GM21515 (cell line): ENCODE measurements at regions not wholly inside any gene's neighbourhood (a gene's known extent, or its start where the extent isn't known, plus 50 kb on each side); places are given as distances from the start of the nearest gene placed in this dataset.
"Not testable (repeated sequence)": the region's sequence is repeated elsewhere in the genome, so short reads cannot be mapped to it uniquely, and the experiment has no call there.

Source experiments
- ATAC-seq: cut with Tn5 transposase; IDR thresholded peaks from one replicate; pipeline ENCODE4 v1.9.1; 2021; ENCODE audit not compliant: unreplicated experiment

DNA sequence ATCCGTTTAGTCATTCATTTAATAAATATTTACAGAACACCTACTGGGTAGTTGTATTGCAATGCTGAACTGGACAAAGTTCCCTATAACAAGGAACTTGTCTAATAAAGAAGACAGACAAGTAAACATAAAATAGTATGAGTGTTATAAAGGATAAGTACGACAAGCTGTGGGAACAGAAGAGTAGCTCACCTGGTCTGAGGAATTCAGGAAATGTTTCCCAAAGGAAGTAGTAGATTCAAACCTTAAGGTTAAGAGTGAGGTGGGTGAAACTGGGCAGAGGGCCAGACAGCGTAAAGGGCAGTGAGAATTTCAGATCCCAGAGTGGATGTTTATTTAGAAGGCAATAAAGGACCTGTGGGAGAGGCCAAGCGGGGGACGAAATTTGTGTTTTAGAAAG, 72.3 kb upstream of the CD2AP start:
- ATAC-seq = no peak

DNA sequence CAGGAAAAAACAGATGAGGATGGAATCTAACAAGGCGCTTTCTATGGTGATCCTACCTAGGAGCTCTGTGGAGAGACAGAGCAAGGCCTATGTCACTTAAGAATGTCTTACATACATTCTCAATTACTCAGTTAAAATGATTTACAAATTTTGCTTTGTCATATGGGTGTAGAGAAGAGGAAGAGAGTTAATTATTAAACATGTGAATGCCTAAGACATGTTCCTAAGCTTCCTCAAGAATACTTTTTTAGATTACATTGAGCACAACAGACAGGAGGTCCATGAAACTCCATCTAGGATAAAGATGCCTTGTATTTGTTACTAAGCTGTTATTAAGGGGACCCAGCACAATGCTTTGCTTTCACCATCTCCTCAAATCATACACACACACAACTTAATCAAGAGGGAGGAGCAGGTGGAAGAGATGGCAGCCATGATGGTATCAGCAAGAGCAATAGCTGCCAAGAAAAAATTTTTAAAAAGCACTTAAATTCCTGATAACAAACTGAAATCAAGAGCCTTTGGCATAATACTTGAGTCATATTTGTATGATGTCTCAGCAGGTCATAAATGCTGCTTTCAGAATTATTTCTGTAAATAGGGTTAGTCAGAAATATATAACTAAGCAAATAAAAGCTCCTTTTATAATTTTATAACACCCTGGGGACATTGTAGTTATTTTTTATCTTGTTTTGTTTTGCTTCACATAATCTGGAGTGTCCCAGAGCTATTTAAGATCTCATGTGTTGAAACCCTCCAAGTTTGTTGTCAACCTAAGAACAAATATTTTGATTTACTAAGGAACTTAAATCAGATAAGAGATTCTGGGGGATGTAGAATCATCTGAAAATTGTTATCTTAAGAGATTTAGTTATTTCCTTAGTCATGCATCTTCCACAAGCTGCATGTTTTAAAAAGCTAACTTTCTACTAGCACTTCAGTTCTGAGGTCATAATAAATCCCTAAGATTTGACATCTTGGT, 70.0 kb upstream of the CD2AP start:
- ATAC-seq = no peak

DNA sequence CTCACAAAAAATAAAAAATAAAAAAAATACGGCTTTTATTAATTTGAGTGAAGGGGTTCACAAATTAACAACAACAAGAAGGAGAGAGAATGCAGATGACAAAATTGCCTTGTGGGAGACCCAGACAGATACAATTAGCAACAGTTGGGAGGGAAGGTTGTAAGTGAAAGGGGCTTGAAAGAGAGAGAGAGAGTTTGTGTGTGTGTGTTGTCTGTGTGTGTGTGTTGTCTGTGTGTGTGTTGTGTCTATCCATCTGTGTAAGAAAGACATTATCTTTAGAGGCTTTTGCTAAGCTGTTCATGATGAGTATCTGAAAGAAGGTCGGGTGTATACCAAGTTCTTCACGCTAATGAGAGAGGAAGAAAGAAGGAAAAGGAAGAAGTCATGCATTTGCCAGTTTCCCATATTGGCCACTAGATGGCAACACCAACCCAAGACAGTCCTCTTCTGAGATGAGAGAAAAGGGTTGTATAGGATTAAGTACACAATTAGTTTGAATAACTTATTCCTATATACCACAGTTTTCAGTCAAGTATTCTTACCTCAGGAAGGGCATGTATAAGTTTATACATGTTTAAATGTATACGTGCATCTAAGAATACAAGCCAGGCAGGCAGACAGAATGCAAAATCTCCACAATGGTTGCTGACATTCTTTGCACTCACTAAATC, 63.7 kb upstream of the CD2AP start:
- peak; percentile 64 for ATAC-seq

DNA sequence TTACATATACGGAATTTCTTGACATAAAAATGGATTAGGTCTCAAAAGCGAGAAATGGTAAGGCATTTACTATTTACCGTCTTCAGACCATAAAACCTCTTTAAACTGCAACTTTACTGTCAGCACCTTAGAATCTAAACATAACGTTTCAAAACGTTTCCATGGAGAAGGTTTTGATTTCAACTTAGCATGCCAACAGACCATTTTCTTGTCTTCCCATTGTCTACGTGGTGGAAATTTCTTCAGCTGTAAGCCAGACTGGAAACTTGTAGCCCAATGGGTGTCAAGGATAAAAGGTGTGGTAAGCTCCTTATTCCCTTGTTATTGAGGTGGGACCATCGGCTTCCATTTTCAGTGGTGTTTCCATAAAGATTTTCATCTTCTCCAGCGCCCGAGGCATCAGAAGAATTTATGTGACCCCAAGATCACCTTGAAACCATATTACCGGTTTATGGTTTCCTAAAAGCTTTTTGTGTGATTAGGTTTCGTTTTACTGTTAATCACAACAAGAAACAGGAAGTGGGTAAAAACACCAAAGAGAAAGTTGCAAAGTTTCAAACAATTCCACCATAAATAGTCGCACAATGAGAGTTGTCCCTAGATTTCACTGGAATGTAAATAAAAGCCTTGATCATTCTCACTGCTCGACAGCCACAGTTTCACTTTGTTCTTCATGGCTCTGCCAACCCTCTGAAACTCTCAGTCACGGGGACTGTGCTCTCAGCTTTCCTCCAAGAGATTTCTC, 63.0 kb upstream of the CD2AP start:
- ATAC-seq = peak; percentile 71

DNA sequence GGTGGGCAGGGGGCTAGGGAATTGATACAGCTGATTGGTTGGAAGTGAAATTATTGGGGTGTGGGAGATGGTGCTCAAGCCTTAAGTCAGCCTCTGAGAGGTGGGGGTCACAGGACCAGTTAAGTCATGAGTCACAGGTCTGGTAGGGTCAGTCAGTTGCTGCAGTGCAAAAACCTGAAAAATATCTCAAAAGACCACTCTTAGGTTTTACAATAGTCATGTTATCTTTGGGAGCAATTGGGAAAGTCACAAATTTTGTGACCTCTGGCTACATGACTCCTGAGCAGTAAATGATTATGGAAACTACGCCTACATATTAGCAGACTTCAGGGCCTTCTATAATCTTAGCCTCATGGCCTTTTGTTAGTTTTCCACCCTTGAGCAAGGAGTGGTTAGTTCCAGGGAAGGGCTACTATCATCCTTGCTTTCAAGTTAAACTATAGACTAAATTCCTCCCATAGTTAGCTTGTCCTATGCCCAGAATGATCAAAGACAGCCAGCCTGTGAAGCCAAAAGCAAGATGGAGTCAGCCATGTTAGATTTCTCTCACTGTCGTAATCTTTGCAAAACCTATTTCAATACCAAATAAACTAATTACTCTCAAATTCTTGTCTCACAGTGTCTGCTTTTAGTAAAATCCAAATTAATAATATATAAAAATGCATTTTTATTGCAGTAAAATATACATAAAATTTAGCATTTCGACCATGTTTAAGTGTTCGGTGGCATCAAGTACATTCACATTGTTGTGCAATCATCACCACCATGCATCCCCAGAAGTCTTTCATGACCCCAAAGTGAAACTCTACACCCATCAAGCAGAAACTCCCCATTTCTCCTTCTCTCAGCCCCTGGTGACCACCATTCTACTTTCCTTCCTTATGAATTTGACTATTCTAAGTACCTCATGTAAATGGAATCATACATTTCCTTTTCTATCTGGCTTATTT, 60.9 kb upstream of the CD2AP start:
- no peak for ATAC-seq

DNA sequence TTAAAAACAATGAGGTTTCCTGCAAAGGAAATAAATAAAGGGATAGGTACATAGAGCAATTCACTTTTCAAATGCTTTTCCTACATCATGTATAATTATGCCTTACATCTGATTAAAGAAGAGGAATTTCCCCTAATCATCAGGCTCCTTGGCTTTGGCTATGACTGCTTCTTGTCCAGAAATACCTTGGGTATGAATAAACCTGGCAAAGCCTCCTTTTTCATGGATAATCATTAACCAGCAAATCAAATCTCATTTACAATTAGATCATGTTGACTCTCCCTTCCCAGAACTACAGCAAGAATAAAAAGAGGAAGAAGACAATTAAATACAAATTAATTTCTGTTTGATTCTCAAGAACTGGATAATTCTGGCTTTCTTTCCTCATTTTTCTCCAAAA, 58.0 kb upstream of the CD2AP start:
- ATAC-seq = no peak

DNA sequence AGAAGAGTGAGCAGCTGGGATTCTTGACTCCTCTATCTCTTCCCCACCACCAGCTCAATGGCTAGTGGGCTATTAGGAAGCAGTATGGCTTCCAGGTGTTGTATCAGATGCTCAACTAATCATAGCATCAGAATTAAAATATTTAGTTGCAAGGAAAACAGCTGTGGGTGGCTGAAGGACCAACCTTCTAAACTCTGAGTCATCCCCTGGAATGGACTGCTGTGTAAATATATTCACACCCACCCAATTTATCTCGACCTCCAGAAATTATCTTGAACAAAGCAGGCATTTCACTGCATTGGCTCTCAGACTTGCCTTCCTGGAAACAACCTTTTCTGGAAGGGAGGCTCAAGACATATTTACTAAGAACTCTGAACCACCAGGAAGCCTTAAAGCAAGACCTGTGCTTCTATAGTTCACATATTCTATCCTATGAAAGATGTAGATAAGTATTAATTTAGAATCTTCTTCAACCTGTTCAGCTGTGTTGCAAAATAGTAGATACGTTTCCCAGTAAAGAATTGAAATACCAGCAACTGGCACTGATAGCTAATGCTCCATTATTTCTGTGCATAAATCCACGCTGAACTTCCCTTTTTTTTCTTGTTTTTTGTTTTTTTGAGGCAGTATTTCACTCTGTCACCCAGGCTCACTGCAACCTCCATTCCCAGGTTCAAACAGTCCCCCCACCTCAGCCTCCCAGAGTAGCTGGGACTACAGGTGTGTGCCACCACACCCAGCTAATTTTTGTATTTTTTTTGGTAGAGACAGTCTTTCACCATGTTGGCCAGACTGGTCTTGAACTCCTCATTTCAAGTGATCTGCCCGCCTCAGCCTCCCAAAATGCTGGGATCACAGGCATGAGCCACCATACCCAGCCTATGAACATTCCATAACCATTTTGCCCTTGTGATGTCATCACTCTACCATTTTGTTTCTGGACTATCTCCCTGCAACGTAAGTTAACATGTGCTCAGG, 56.9 kb upstream of the CD2AP start:
- ATAC-seq = no peak

DNA sequence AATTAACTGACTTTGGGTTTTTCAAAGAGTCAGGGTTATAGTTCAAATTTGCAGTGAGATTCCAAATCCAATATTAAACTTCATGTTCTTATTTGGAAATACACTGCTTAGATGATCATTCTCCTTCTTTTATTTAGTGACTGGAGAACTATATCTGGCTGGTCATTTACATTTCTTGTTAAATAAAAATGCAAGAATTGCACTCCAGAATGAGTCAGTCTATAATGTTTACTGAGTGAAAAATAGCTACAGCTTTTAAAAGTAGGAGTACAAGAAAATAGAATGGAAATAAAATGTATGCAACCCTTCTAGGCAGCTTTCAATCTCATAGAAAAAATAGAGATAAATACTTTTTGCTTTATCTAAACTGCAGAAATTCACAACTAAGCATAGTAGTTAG, 54.5 kb upstream of the CD2AP start:
- no peak for ATAC-seq

DNA sequence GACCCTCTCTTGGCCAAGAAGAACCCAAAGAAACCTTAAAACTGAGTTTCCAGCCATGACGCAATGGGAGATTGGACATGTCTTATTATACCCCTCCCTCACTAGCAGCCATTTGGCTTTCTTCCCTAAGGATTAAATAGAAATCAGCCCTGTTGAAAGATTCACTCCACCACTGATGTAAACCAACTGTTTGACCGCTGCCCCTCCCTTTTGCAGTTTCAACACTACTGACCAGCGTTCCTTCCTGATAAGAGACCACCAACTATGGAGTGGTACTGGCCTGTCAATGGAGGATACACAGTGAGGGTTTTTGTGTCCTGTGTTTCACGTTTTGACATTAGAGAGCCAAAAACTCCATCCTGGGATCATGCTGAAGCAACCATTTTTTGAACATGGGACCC, 53.2 kb upstream of the CD2AP start:
- no peak for ATAC-seq

DNA sequence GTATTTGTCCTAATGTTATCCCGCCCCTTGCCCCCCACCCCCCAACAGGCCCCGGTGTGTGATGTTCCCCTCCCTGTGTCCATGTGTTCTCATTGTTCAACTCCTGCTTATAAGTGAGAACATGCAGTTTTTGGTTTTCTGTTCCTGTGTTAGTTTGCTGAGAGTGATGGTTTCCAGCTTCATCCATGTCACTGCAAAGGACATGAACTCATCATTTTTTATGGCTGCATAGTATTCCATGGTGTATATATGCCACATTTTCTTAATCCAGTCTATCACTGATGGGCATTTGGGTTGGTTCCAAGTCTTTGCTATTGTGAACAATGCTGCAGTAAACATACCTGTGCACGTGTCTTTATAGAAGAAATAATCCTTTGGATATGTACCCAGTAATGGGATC, 51.9 kb upstream of the CD2AP start:
- ATAC-seq = not testable (repeated sequence)

DNA sequence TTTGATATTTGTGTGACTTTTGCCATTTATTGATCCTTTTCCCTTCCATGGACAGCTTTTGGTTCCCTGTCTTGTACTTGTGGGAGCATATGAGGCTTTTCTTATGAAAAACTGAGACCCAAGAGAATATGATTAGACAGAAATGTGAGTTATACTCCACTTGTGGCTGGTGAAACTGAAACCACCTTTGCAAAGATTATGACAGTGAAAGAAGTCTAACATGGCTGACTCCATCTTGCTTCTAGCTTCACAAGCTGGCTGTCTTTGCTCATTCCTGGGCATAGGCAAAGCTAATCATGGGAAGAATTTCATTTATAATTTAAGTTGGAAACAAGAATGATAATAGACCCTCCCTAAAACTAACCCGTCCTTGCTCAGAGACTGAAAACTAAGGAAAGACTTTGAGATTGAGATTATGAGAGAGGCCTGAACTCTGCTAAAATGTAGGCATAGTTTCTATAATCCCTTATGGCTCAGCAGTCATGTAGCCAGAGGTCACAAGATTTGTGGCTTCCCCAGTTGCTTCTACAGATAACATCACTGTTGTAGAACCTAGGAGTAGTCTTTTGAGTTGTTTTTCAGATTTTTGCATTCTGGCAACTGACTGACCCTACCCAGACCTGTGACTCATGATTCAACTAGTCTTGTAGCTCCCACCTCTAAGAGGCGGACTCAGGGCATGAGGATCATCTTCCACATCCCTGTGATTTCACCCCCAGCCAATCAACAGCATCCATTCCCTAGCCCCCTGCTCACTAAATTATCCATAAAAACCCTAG, 50.9 kb upstream of the CD2AP start:
- no peak for ATAC-seq

DNA sequence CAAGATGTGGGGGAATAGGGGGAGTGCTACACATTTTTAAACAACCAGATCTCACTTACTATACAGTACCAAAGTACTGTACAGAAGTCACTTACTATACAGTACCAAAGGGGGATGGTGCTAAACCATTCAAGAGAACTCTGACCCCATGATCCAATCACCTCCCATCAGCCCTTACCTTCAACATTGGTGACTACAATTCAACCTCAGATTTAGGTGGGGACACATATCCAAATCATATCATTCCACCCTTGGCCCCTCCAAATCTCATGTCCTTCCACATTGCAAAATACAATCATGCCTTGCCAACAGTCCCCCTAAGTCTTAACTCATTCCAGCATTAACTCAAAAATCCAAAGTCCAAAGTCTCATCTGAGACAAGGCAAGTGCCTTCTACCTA, 49.9 kb upstream of the CD2AP start:
- no peak for ATAC-seq
